CD4-positive, CD25-positive, alpha-beta regulatory T cell (primary cell): ENCODE measurements at regions not wholly inside any gene's neighbourhood (a gene's known extent, or its start where the extent isn't known, plus 50 kb on each side); places are given as distances from the start of the nearest gene placed in this dataset.

ENCODE experiments used
- ATAC-seq, 2 donors: fragments of 150-1000 bp; cut with Tn5 transposase; one replicate each; pipeline ENCODE4 v1.10.0; 2021; ENCODE audit warnings: low read depth in 2 of 2, moderate number of reproducible peaks in 2 of 2, moderate library complexity in 1 of 2
- DNase-seq, 3 donors: peaks; one replicate each; pipeline versions ENCODE4 v3.0.0 to v3.0.0-alpha.2; 2012 to 2022; ENCODE audit warnings: mixed read lengths in 1 of 3
- H3K27ac ChIP-seq: one replicate; pipeline ENCODE4 v1.7.0; 2013; ENCODE audit warnings: mild to moderate bottlenecking, low read length; ENCODE audit not compliant: insufficient read depth, poor library complexity, severe bottlenecking
- H3K27me3 ChIP-seq: one replicate; pipeline ENCODE4 v1.7.0; 2013; ENCODE audit warnings: low read length; ENCODE audit not compliant: control insufficient read depth, insufficient read depth
- H3K36me3 ChIP-seq: one replicate; pipeline ENCODE4 v1.7.0; 2013; ENCODE audit warnings: mild to moderate bottlenecking, low read length, moderate library complexity; ENCODE audit not compliant: control insufficient read depth, insufficient read depth
- H3K4me1 ChIP-seq: 2 replicates; pipeline ENCODE4 v1.7.0; 2013; ENCODE audit warnings: mild to moderate bottlenecking, low read length; ENCODE audit not compliant: insufficient read depth, control insufficient read depth, poor library complexity, severe bottlenecking
- H3K4me3 ChIP-seq: one replicate; pipeline ENCODE4 v1.7.0; 2013; ENCODE audit warnings: low read depth, mild to moderate bottlenecking, low read length, moderate library complexity
- H3K9me3 ChIP-seq, 2 experiments: 1 replicate in 1 of 2; 2 replicates in 1 of 2; pipeline ENCODE4 v1.7.0; 2013; ENCODE audit warnings: low read length in 2 of 2, mild to moderate bottlenecking in 1 of 2, moderate library complexity in 1 of 2; ENCODE audit not compliant: control insufficient read depth in 2 of 2
- H3K27ac Mint-ChIP-seq, 3 donors: one replicate each; pipeline ENCODE4 v1.8.0; 2020 to 2022; ENCODE audit warnings: mild to moderate bottlenecking in 3 of 3, mixed read lengths in 3 of 3, moderate library complexity in 2 of 3
- H3K27me3 Mint-ChIP-seq: one replicate; pipeline ENCODE4 v1.8.0; 2022; ENCODE audit warnings: mild to moderate bottlenecking, mixed read lengths
- H3K36me3 Mint-ChIP-seq: one replicate; pipeline ENCODE4 v1.8.0; 2020; ENCODE audit warnings: mixed read lengths
- H3K4me1 Mint-ChIP-seq, 4 donors: one replicate each; pipeline ENCODE4 v1.8.0; 2020 to 2022; ENCODE audit warnings: mixed read lengths in 4 of 4, mild to moderate bottlenecking in 1 of 4
- H3K4me3 Mint-ChIP-seq, 4 donors: one replicate each; pipeline ENCODE4 v1.8.0; 2020 to 2022; ENCODE audit warnings: mild to moderate bottlenecking in 4 of 4, mixed read lengths in 4 of 4, moderate library complexity in 3 of 4
- H3K9me3 Mint-ChIP-seq, 7 donors: one replicate each; pipeline ENCODE4 v1.8.0; 2020 to 2022; ENCODE audit warnings: mixed read lengths in 7 of 7, mild to moderate bottlenecking in 3 of 7, moderate library complexity in 2 of 7

- Histone ChIP-seq H3K4me3 (no peak overlapping the region), H3K36me3 (no peaks in the 10 kb centered on the region), H3K4me1 (no peaks in the 10 kb centered on the region), H3K27me3 (no peaks in the 10 kb centered on the region), H3K9me3 (no peaks in the 10 kb centered on the region), H3K27ac (no peak overlapping the region)
- ATAC-seq (no peak), DNase-seq (no peak)
- Mint-ChIP-seq H3K36me3 (no peaks in the 10 kb centered on the region), H3K4me3 (no peak overlapping the region), H3K27me3 (no peaks in the 10 kb centered on the region), H3K27ac (no peak overlapping the region), H3K4me1 (no peaks in the 10 kb centered on the region), H3K9me3 (peaks cover 0 to 1% (median 0%) of the 10 kb centered on the region in 7 donors)
These were observed 296.2 kb downstream of the TCERG1L start for GRCh38 chr10:131015271-131015670.

GRCh38 chr10:131016556-131016955, 295.0 kb downstream of the TCERG1L start:
- Mint-ChIP-seq H3K27ac (no peak overlapping the region), H3K4me1 (no peaks in the 10 kb centered on the region), H3K4me3 (no peak overlapping the region), H3K36me3 (no peaks in the 10 kb centered on the region), H3K27me3 (no peaks in the 10 kb centered on the region), H3K9me3 (peaks cover 0 to 3% (median 0%) of the 10 kb centered on the region in 7 donors)
- ATAC-seq (no peak), DNase-seq (no peak)
- H3K4me3 ChIP-seq = no peak overlapping the region
- H3K4me1 ChIP-seq = no peaks in the 10 kb centered on the region
- H3K27ac ChIP-seq = no peak overlapping the region
- H3K36me3 ChIP-seq = no peaks in the 10 kb centered on the region
- H3K9me3 ChIP-seq = no peaks in the 10 kb centered on the region
- H3K27me3 ChIP-seq = no peaks in the 10 kb centered on the region

GRCh38 chr10:131017566-131018285, 293.8 kb downstream of the TCERG1L start:
- H3K36me3 Mint-ChIP-seq = no peaks in the 10 kb centered on the region
- DNase-seq = no peak
- H3K27me3 Mint-ChIP-seq = no peaks in the 10 kb centered on the region
- Histone ChIP-seq H3K4me1 (no peaks in the 10 kb centered on the region), H3K27me3 (no peaks in the 10 kb centered on the region), H3K36me3 (no peaks in the 10 kb centered on the region), H3K4me3 (no peak overlapping the region), H3K27ac (no peak overlapping the region), H3K9me3 (no peaks in the 10 kb centered on the region)
- no peak for ATAC-seq
- H3K4me3 Mint-ChIP-seq = no peak overlapping the region
- H3K4me1 Mint-ChIP-seq = no peaks in the 10 kb centered on the region
- H3K27ac Mint-ChIP-seq = no peak overlapping the region
- H3K9me3 Mint-ChIP-seq = peaks cover 0 to 5% (median 0%) of the 10 kb centered on the region in 7 donors

GRCh38 chr10:131018886-131019500, 292.5 kb downstream of the TCERG1L start:
- H3K9me3 Mint-ChIP-seq = peaks cover 0 to 5% (median 0%) of the 10 kb centered on the region in 7 donors
- no peak overlapping the region for H3K27ac ChIP-seq
- no peak overlapping the region for H3K27ac Mint-ChIP-seq
- no peak overlapping the region for H3K4me3 Mint-ChIP-seq
- H3K27me3 Mint-ChIP-seq = no peaks in the 10 kb centered on the region
- no peaks in the 10 kb centered on the region for H3K4me1 ChIP-seq
- no peak overlapping the region for H3K4me3 ChIP-seq
- H3K9me3 ChIP-seq = no peaks in the 10 kb centered on the region
- no peaks in the 10 kb centered on the region for H3K36me3 ChIP-seq
- H3K36me3 Mint-ChIP-seq = no peaks in the 10 kb centered on the region
- H3K27me3 ChIP-seq = no peaks in the 10 kb centered on the region
- DNase-seq = no peak
- no peaks in the 10 kb centered on the region for H3K4me1 Mint-ChIP-seq
- no peak for ATAC-seq

GRCh38 chr10:131019696-131020095, 291.8 kb downstream of the TCERG1L start:
- DNase-seq (no peak), ATAC-seq (no peak)
- Mint-ChIP-seq H3K36me3 (no peaks in the 10 kb centered on the region), H3K4me3 (no peak overlapping the region), H3K27ac (no peak overlapping the region), H3K9me3 (peaks cover 0 to 5% (median 0%) of the 10 kb centered on the region in 7 donors), H3K27me3 (no peaks in the 10 kb centered on the region), H3K4me1 (no peaks in the 10 kb centered on the region)
- Histone ChIP-seq H3K27ac (no peak overlapping the region), H3K9me3 (no peaks in the 10 kb centered on the region), H3K36me3 (no peaks in the 10 kb centered on the region), H3K27me3 (no peaks in the 10 kb centered on the region), H3K4me1 (no peaks in the 10 kb centered on the region), H3K4me3 (no peak overlapping the region)

GRCh38 chr10:131020775-131021174, 290.7 kb downstream of the TCERG1L start:
- Mint-ChIP-seq H3K27me3 (no peaks in the 10 kb centered on the region), H3K4me3 (no peak overlapping the region), H3K27ac (no peak overlapping the region), H3K36me3 (no peaks in the 10 kb centered on the region), H3K4me1 (no peaks in the 10 kb centered on the region), H3K9me3 (peaks cover 0 to 3% (median 0%) of the 10 kb centered on the region in 7 donors)
- Histone ChIP-seq H3K27ac (no peak overlapping the region), H3K4me3 (no peak overlapping the region), H3K36me3 (no peaks in the 10 kb centered on the region), H3K27me3 (no peaks in the 10 kb centered on the region), H3K9me3 (no peaks in the 10 kb centered on the region), H3K4me1 (no peaks in the 10 kb centered on the region)
- no peak for DNase-seq
- ATAC-seq = no peak

GRCh38 chr10:131021246-131021895, 290.1 kb downstream of the TCERG1L start:
- no peak for ATAC-seq
- Mint-ChIP-seq H3K27ac (no peak overlapping the region), H3K4me3 (no peak overlapping the region)

More at GRCh38 chr10:131021246-131021895, 290.1 kb downstream of the TCERG1L start:
- Histone ChIP-seq H3K27ac (no peak overlapping the region), H3K9me3 (no peaks in the 10 kb centered on the region), H3K4me3 (no peak overlapping the region), H3K36me3 (no peaks in the 10 kb centered on the region), H3K4me1 (no peaks in the 10 kb centered on the region), H3K27me3 (no peaks in the 10 kb centered on the region)
- Mint-ChIP-seq H3K36me3 (no peaks in the 10 kb centered on the region), H3K27me3 (no peaks in the 10 kb centered on the region), H3K4me1 (no peaks in the 10 kb centered on the region), H3K9me3 (peaks cover 0 to 3% (median 0%) of the 10 kb centered on the region in 7 donors)
- no peak for DNase-seq
